HEK293T (cell line): ENCODE measurements at regions not wholly inside any gene's neighbourhood (a gene's known extent, or its start where the extent isn't known, plus 50 kb on each side); places are given as distances from the start of the nearest gene placed in this dataset.
"Not testable (repeated sequence)": the region's sequence is repeated elsewhere in the genome, so short reads cannot be mapped to it uniquely, and the experiment has no call there.

Experiments used
- ARNT ChIP-seq: fragments of 450-650 bp; IDR thresholded peaks from 2 replicates; pipeline ENCODE4 v1.6.1; 2017; ENCODE audit warnings: mild to moderate bottlenecking
- BHLHE40 ChIP-seq: fragments of 450-650 bp; IDR thresholded peaks from 2 replicates; pipeline ENCODE4 v1.6.1; 2016; ENCODE audit warnings: mild to moderate bottlenecking, moderate library complexity, borderline replicate concordance
- ELF4 ChIP-seq: fragments of 450-650 bp; IDR thresholded peaks from 2 replicates; pipeline ENCODE4 v1.6.1; 2017; ENCODE audit warnings: antibody characterized with exemption
- FOXA1 ChIP-seq: fragments of 450-650 bp; IDR thresholded peaks from 2 replicates; pipeline ENCODE4 v1.6.1; 2016; ENCODE audit warnings: mild to moderate bottlenecking
- FOXK2 ChIP-seq: fragments of 450-650 bp; IDR thresholded peaks from 2 replicates; pipeline ENCODE4 v1.6.1; 2016; ENCODE audit warnings: mild to moderate bottlenecking
- FOXM1 ChIP-seq: fragments of 450-650 bp; IDR thresholded peaks from 2 replicates; pipeline ENCODE4 v1.6.1; 2017; ENCODE audit warnings: mild to moderate bottlenecking, borderline replicate concordance
- L3MBTL2 ChIP-seq: fragments of 450-650 bp; conservative IDR thresholded peaks from 2 replicates; pipeline ENCODE4 v1.6.1; 2016; ENCODE audit warnings: mild to moderate bottlenecking
- LEF1 ChIP-seq: fragments of 450-650 bp; IDR thresholded peaks from 2 replicates; pipeline ENCODE4 v1.6.1; 2017; ENCODE audit warnings: mild to moderate bottlenecking, borderline replicate concordance
- NFRKB ChIP-seq: fragments of 450-650 bp; IDR thresholded peaks from 2 replicates; pipeline ENCODE4 v1.6.1; 2016; ENCODE audit warnings: mild to moderate bottlenecking, moderate library complexity
- PKNOX1 ChIP-seq: fragments of 450-650 bp; IDR thresholded peaks from 2 replicates; pipeline ENCODE4 v1.6.1; 2016
- SP1 ChIP-seq: fragments of 450-650 bp; IDR thresholded peaks from 2 replicates; pipeline ENCODE4 v1.6.1; 2017
- SUZ12 ChIP-seq: fragments of 450-650 bp; IDR thresholded peaks from 2 replicates; pipeline ENCODE4 v1.6.1; 2016; ENCODE audit warnings: mild to moderate bottlenecking
- TARDBP ChIP-seq: fragments of 450-650 bp; IDR thresholded peaks from 2 replicates; pipeline ENCODE4 v1.6.1; 2016
- ZNF384 ChIP-seq: fragments of 450-650 bp; IDR thresholded peaks from 2 replicates; pipeline ENCODE4 v1.6.1; 2016

- not testable (repeated sequence) for TF ChIP-seq FOXA1, BHLHE40, ELF4, FOXK2, NFRKB, SP1, SUZ12, LEF1, FOXM1, TARDBP, ZNF384, L3MBTL2, ARNT, PKNOX1
Measured at GRCh38 chr12:34220079-34220478, 197.8 kb downstream of the ALG10 start.
